Limb (tissue), 2 donors: ENCODE measurements at regions not wholly inside any gene's neighbourhood (a gene's known extent, or its start where the extent isn't known, plus 50 kb on each side); places are given as distances from the start of the nearest gene placed in this dataset.
"Not testable (repeated sequence)": the region's sequence is repeated elsewhere in the genome, so short reads cannot be mapped to it uniquely, and the experiment has no call there.

Experiments
- DNase-seq, 2 donors: peaks; one replicate each; pipeline ENCODE4 v3.0.0-alpha.2; 2016; ENCODE audit errors: extremely low spot score in 2 of 2

GRCh38 chr2:35347561-35347960 is 1008.0 kb upstream of the CRIM1 start:
- DNase-seq: no peak

- no peak for DNase-seq
These were observed 1012.4 kb upstream of the CRIM1 start for GRCh38 chr2:35343135-35343534.

- DNase-seq: no peak
These were observed 1016.4 kb upstream of the CRIM1 start for GRCh38 chr2:35339211-35339610.

- no peak for DNase-seq
These were observed 1017.7 kb upstream of the CRIM1 start for GRCh38 chr2:35337922-35338321.

- DNase-seq: no peak
These were observed 1041.5 kb upstream of the CRIM1 start for GRCh38 chr2:35314049-35314448.

- no peak for DNase-seq
These were observed 1054.2 kb upstream of the CRIM1 start for GRCh38 chr2:35301369-35301768.

GRCh38 chr2:35298493-35298892 is 1057.1 kb upstream of the CRIM1 start:
- peak in 1 of 2 donors; percentile 13 for DNase-seq

GRCh38 chr2:35297403-35297802 is 1058.2 kb upstream of the CRIM1 start:
- DNase-seq: no peak

- DNase-seq: no peak
These were observed 1060.8 kb upstream of the CRIM1 start for GRCh38 chr2:35294636-35295263.

- no peak for DNase-seq
These were observed 1062.3 kb upstream of the CRIM1 start for GRCh38 chr2:35293261-35293660.

- no peak for DNase-seq
These were observed 1063.4 kb upstream of the CRIM1 start for GRCh38 chr2:35292199-35292598.

GRCh38 chr2:35281702-35282101 is 1073.9 kb upstream of the CRIM1 start:
- DNase-seq: no peak

GRCh38 chr2:35255826-35256225 is 1099.8 kb upstream of the CRIM1 start:
- no peak for DNase-seq

GRCh38 chr2:35251156-35251555 is 1104.4 kb upstream of the CRIM1 start:
- DNase-seq: no peak

GRCh38 chr2:35246702-35247101 is 1108.9 kb upstream of the CRIM1 start:
- DNase-seq: no peak

GRCh38 chr2:35228584-35228983 is 1127.0 kb upstream of the CRIM1 start:
- DNase-seq: no peak

GRCh38 chr2:35220461-35220860 is 1135.1 kb upstream of the CRIM1 start:
- DNase-seq: no peak

GRCh38 chr2:35204881-35205280 is 1150.7 kb upstream of the CRIM1 start:
- no peak for DNase-seq

GRCh38 chr2:35204323-35204722 is 1151.3 kb upstream of the CRIM1 start:
- DNase-seq: no peak

GRCh38 chr2:35199298-35199697 is 1156.3 kb upstream of the CRIM1 start:
- no peak for DNase-seq

GRCh38 chr2:35185861-35186412 is 1169.6 kb upstream of the CRIM1 start:
- DNase-seq: no peak

GRCh38 chr2:35184471-35184870 is 1171.1 kb upstream of the CRIM1 start:
- DNase-seq: no peak

- DNase-seq: not testable (repeated sequence)
These were observed 1178.9 kb upstream of the CRIM1 start for GRCh38 chr2:35176726-35177125.

GRCh38 chr2:35174845-35175244 is 1180.7 kb upstream of the CRIM1 start:
- DNase-seq: no peak
